ENCODE measurements at regions not wholly inside any gene's neighbourhood (a gene's known extent, or its start where the extent isn't known, plus 50 kb on each side); places are given as distances from the start of the nearest gene placed in this dataset.
"Not testable (repeated sequence)": the region's sequence is repeated elsewhere in the genome, so short reads cannot be mapped to it uniquely, and the experiment has no call there.

- DNase-seq: no peak
Observed at GRCh38 chr6:14218519-14218800, 100.9 kb downstream of the CD83 start.

GRCh38 chr6:14221564-14222279, 104.2 kb downstream of the CD83 start:
- no peak for DNase-seq

- no peak for DNase-seq
Observed at GRCh38 chr6:14222956-14223355, 105.4 kb downstream of the CD83 start.

DNA sequence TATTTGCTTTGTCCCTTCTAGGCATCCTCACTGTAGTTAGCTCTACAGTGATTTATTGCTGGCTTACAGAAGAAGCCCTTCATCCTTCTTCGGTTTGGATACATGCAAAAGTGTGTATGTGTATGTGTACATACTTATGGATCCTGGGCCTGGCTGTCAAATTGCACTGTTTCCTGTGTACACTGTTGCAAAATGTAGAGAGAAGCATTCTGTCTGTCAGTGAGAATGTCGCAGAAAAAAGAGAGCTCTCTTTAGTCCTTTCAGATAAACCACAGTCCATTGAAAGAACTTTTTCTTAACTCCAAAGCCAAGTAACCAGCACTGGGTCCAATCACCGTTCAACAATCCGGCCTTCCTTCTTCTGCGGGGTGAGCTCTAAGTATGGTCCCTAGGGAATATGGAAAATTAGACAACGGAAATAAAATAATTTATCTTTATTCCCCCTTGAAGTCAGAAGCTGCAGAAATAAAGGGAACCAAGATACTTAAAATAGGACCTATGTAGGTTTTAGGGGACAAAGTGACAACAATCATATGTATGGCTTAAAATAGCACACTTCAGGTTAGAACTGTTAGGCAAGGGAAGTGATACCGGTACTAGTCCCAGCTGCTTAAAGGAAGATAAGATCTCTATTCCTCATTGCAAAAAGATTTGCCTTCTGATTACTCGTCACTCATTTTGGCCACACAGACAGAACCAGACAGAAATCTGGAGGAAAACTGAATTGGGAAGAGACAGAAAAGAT, 107.0 kb downstream of the CD83 start:
- DNase-seq: no peak

DNA sequence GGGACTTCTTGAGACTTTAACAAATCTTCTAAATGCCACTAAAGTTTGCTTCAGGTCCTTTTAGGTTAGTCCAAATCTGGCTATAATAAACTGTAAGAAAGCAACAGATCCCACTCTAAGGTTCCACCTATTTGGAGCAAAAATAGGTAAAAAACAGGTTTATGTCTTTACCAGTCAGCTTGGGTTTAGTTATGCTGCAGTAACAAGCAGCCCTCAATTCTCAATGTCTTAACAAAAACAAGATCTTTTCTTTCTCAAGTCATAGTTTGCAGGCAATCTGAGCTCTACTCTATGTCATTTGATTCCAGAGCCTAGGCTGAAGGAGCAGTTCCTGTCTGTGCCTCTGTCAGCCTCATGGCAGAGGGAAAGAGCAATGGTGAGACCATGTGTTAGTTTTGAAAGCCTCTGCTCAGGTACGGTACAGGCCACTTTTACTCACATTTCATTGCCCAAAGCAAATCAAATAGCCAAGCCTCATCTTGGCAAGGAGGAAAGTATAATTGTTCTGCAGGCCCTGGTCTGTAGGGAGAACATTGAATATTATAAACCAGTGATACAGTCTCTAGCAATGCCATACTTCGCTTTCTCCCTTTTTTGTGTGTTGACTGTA, 108.6 kb downstream of the CD83 start:
- no peak for DNase-seq

GRCh38 chr6:14228571-14228970, 111.0 kb downstream of the CD83 start:
- DNase-seq: no peak

DNA sequence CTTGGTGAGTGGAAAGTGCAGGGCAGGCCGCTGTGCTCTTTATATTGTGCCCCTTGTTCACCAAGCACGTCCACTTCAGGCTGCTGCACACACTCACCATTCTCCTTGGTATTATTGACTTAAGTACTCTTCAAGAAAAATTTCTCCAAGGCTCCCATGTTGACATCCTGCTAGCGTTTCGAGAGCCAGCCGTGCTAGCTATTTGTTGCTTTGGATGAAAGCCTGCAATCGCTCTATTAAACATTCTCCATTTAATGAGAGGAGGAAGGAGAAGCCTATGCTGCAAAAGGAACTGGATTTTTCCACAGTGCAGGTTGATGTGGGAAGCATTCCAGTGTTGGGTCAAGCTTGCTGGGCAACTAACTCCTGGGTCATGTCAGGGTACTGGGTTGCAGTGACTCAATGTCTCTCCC, 113.5 kb downstream of the CD83 start:
- DNase-seq: no peak

DNA sequence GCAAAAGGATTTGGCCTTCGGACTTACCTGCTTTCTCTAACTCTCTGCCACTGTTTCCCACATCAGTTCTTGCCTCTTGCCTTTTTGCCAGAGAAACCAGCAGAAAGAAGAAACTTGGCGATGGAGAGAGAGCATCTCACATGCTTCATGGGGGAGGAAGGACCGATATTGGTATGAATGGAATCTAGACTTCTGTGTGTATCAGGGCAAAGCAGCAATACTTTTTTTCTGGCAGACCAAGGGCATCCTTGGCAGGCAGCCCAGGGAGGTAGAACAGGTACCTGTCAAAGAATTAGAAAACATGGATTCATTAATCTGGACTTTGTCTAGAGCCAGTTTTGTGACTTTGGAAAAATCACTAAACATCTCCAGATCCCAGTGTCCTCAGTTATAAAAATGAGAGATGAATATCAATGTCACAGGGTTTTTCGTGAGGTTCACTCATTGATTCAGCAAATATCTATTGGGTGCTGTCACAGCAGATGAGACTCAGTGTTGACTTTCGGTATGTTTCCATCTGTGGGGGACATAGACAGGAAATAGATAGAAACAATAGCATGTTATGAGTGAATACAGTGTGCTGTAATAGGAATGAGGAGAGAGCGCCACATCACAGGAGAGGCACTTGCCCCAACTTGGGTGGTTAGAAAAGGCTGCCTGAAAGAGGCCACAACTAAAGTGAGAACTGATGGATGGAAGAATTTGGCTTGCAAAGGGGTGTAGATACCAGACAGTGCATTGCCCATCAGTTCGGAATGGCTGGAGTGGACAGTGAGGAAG, 114.1 kb downstream of the CD83 start:
- DNase-seq: no peak

GRCh38 chr6:14232889-14233288, 115.3 kb downstream of the CD83 start:
- DNase-seq: no peak

GRCh38 chr6:14235653-14236356, 118.2 kb downstream of the CD83 start:
- DNase-seq: no peak

DNA sequence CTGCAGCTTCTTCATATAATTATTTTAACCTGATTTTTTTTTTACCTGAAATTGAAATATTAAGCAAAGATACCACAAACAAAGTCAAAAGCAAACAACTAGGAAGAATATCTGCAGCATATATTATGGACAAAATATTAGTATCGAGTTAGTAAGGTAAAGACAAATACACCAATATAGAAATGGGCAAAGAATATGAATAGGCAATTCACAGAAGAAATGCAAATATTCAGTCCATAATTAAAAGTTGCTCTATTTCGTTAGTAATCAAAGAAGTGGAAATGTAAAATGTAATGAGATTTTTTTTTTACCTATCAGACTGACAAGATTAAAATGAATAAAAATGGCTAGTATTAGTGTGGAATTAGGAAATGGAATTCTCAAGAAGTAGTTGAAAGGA, 121.5 kb downstream of the CD83 start:
- DNase-seq: no peak

- DNase-seq: no peak
Observed at GRCh38 chr6:14240411-14241166, 123.0 kb downstream of the CD83 start.

DNA sequence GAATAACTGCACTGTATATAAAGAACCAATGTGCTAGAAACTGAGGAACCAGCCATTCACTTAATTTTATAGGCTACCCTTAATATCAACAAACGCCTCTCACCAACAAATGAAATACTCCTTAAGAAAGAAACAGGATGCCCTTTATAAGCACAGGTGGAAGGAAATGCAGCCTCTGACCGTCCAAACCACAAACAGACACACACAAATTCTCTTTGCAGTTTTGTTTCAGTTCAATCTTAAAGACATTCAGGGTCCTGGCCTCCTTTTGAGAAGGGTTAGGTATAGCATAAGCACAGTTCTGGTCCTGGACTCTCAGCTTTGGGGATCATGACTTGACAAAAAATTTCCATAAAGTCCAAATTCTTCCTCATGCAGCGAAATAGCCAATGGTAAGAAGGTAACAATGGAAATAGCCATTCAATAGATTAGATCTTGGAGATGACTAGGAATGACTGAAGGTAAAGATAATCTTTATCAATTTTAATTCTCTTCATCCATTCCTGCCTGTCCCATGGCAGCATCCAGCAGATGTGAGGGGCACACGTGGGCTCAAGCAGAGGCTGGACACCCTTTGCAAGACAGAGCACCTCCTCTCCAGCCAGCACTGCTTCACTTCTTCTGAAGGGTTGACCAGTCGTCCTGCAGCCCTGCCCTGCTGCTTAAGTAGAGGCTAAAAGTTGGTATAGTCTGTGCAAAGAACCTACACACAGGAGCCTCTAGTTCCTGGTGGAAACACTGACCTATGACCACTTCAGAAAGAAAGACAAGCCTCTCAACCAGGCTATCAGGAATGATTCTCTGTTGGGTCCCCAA, 123.9 kb downstream of the CD83 start:
- DNase-seq: no peak

DNA sequence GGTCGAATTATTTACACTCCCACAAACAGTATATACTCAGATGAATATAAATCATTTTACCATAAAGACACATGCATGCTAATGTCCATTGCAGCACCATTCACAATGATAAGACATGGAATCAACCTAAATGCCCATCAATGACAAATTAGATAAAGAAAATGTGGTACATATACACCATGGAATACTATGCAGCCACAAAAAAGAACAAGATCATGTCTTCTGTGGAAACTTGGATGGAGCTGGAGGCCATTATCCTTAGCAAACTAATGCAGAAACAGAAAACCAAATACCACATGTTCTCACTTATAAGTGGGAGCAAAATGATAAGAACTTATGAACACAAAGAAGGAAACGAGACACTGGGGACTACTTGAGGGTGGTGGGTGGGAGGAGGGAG, 125.3 kb downstream of the CD83 start:
- DNase-seq: not testable (repeated sequence)

DNA sequence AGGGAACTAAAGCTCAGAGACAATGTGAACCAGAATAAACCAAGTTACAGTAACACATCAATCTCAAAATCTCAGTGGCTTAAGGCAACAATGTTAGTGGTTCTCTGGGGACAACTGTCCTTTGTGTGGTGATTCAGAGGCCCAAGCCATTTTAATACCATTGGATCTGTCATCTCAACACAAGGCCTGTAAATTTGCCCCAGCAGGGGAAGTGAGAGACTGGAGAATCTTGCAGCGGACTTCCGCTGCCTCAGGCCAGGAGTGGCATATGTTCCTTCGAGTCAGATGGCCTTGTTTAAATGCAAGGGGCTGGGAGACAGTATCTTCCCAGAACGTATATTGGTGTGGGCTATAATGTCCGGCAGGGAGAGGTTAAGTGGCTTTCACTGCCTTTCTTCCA, 126.0 kb downstream of the CD83 start:
- DNase-seq: no peak

- no peak for DNase-seq
Observed at GRCh38 chr6:14246876-14247275, 129.3 kb downstream of the CD83 start.

- DNase-seq: no peak
Observed at GRCh38 chr6:14250573-14250972, 133.0 kb downstream of the CD83 start.

DNA sequence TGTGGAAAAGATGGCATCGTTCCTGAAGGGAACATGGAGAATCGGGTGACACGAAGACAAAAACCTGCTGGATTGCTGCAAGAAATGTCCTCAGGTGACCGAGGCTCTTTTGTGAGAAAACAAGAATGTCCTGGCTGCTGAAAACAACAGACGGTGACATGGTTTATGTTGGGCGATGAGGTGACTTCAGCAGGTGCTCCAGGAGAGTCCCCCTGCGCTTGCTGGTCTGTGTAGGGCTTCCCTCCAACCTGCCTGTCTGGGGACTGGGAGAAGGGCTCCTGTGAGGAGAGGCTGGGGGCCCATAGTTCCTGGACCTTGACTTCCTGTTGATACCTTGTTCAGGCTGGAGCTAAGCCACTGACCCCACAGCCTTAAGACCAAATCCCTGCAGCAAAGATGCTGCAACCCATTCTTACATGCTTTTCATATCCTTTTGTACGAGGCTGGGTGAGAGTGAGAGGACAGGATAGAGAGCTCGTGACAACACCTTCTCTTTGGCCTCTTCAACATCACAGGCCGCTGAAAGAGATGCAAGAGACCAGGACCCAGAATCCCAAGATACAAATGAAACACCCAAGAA, 134.8 kb downstream of the CD83 start:
- DNase-seq: peak; percentile 40

- no peak for DNase-seq
Observed at GRCh38 chr6:14254505-14254904, 136.9 kb downstream of the CD83 start.

- DNase-seq: no peak
Observed at GRCh38 chr6:14255916-14256315, 138.3 kb downstream of the CD83 start.

DNA sequence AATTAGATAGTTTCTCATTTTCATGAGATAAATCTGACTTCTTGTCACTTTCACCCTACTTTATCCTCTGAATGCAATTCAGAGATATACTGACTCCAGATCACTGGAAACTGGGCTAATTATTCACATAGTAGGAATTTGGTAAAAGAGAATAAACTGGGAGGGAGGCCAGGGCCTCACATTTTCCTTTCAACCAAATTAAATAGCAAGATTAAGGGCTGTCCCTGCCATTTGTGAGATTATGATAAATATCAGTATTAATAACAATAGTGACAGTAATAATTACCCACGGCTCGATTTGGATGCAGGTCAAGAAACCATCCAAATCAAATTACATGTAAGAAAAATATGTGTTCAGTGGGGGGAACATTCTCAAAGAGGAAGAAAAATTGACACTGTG, 140.5 kb downstream of the CD83 start:
- DNase-seq: no peak
